OCI-LY7 (cell line): ENCODE measurements at regions not wholly inside any gene's neighbourhood (a gene's known extent, or its start where the extent isn't known, plus 50 kb on each side); places are given as distances from the start of the nearest gene placed in this dataset.
"Not testable (repeated sequence)": the region's sequence is repeated elsewhere in the genome, so short reads cannot be mapped to it uniquely, and the experiment has no call there.

ENCODE experiments used
- BruUV-seq: library from RNA; stranded (reverse); fragments of 400-500 nt; replicated peaks from 2 replicates; lab custom pipeline; 2021; lab: Mats Ljungman, UMichigan
- CTCF ChIA-PET: fragments of 300-600 bp; sonication (Branson Sonifier 250); formaldehyde crosslinking; loops from one replicate; lab custom pipeline; 2022; ENCODE audit warnings: antibody characterized with exemption; ENCODE audit not compliant: unreplicated experiment; lab: Charles Lee
- POLR2A ChIA-PET: fragments of 300-600 bp; sonication (Branson Sonifier 250); formaldehyde crosslinking; loops from one replicate; lab custom pipeline; 2022; ENCODE audit warnings: antibody characterized with exemption; lab: Charles Lee
- DNase-seq: peaks from one replicate; pipeline ENCODE4 v3.0.0-alpha.2; 2015; ENCODE audit warnings: low spot score
- H2AFZ ChIP-seq: fragments of 200-600 bp; sonication (generic), shearing (Covaris generic); 2 replicates; pipeline ENCODE4 v1.6.1; 2014; ENCODE audit warnings: mild to moderate bottlenecking, antibody characterized with exemption, low read length, moderate library complexity
- H3K27ac ChIP-seq: fragments of 200-600 bp; sonication (generic); 2 replicates; pipeline ENCODE4 v1.5.1; 2014; ENCODE audit warnings: mixed run types, low read depth, mild to moderate bottlenecking, moderate library complexity, low read length, inconsistent platforms; ENCODE audit not compliant: poor library complexity, severe bottlenecking
- H3K36me3 ChIP-seq: fragments of 200-600 bp; sonication (generic); 2 replicates; pipeline ENCODE4 v1.6.1; 2014; ENCODE audit warnings: mild to moderate bottlenecking, antibody characterized with exemption, low read length, moderate library complexity, mixed read lengths; ENCODE audit not compliant: insufficient read depth
- H3K4me1 ChIP-seq: fragments of 200-600 bp; sonication (generic); 2 replicates; pipeline ENCODE4 v1.5.1; 2014; ENCODE audit warnings: mild to moderate bottlenecking, low read length; ENCODE audit not compliant: insufficient read depth, poor library complexity, severe bottlenecking
- H3K4me2 ChIP-seq: fragments of 200-600 bp; sonication (generic); 2 replicates; pipeline ENCODE4 v1.6.1; 2014; ENCODE audit warnings: mild to moderate bottlenecking, low read length
- H3K4me3 ChIP-seq: fragments of 200-600 bp; sonication (generic); 2 replicates; pipeline ENCODE4 v1.5.1; 2014; ENCODE audit warnings: mild to moderate bottlenecking, low read depth, low read length; ENCODE audit not compliant: poor library complexity, severe bottlenecking
- H3K79me2 ChIP-seq: fragments of 200-600 bp; sonication (generic); 2 replicates; pipeline ENCODE4 v1.6.1; 2016; ENCODE audit warnings: low read depth, mild to moderate bottlenecking, low read length, moderate library complexity, mixed read lengths; ENCODE audit not compliant: insufficient read depth
- H3K9me2 ChIP-seq: fragments of 200-600 bp; sonication (generic); 2 replicates; pipeline ENCODE4 v1.6.1; 2016; ENCODE audit warnings: mild to moderate bottlenecking, low read length, mixed read lengths; ENCODE audit not compliant: insufficient read depth
- H3K9me3 ChIP-seq: fragments of 200-600 bp; sonication (generic); 2 replicates; pipeline ENCODE4 v1.6.1; 2014; ENCODE audit warnings: mild to moderate bottlenecking, mixed run types, low read length, mixed read lengths
- H4K20me1 ChIP-seq: fragments of 200-600 bp; sonication (generic); 2 replicates; pipeline ENCODE4 v1.6.1; 2014; ENCODE audit warnings: mild to moderate bottlenecking, antibody characterized with exemption, low read length, moderate library complexity, mixed read lengths; ENCODE audit not compliant: insufficient read depth
- CTCF ChIP-seq: fragments of 200-600 bp; sonication (generic); conservative IDR thresholded peaks from 2 replicates; pipeline ENCODE4 v1.5.1; 2014; ENCODE audit warnings: mild to moderate bottlenecking, antibody characterized with exemption, low read length, moderate library complexity, mixed read lengths
- EZH2phosphoT487 ChIP-seq: fragments of 200-600 bp; sonication (generic); IDR thresholded peaks from 2 replicates; pipeline ENCODE4 v1.6.1; 2018; ENCODE audit warnings: low read depth, borderline replicate concordance, mild to moderate bottlenecking, mixed run types, antibody characterized with exemption, low read length, moderate library complexity, mixed read lengths
- intact Hi-C: fragments of 100-400 bp; cut with micrococcal nuclease; formaldehyde crosslinking; loops from one replicate; pipeline ENCODE4 v1.10.0; 2022; ENCODE audit not compliant: unreplicated experiment

- TF ChIP-seq CTCF (no peak), EZH2phosphoT487 (no peak)
- no peaks in the 10 kb centered on the region for H3K79me2 ChIP-seq
- POLR2A ChIA-PET = no interaction called here
- H3K9me3 ChIP-seq = no peaks in the 10 kb centered on the region
- no peaks in the 10 kb centered on the region for H3K36me3 ChIP-seq
- H3K4me2 ChIP-seq = no peak overlapping the region
- intact Hi-C loops = no loop called here
- no peak overlapping the region for H3K27ac ChIP-seq
- no peaks in the 10 kb centered on the region for H4K20me1 ChIP-seq
- no peaks in the 10 kb centered on the region for H3K4me1 ChIP-seq
- H3K4me3 ChIP-seq = no peak overlapping the region
- no peaks in the 10 kb centered on the region for H3K9me2 ChIP-seq
- no peak for DNase-seq
- no TSS peak for BruUV-seq
- H2AFZ ChIP-seq = no peak overlapping the region
- CTCF ChIA-PET = no interaction called here
Measured at GRCh38 chr7:112958775-112959174, 127.9 kb downstream of the GPR85 start.

DNA sequence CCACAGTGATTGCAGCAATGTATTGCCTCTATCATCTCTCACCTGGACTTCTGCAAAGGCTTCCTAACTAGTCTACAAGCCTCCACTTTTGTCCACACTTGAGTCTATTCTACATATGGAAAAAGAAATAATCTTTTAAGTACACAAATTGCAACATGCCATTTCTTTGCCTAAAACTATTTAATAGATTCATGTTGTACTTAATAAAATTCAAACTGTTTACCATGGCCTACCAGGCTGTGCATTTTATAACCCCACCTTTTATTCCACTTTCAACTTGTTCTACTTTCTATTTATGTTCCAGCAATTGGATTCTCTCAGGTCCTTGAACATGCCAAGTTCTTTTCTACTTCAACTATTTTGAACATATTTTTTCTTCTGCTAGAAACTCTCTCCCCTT, 128.7 kb downstream of the GPR85 start:
- H3K4me1 ChIP-seq = no peaks in the 10 kb centered on the region
- no peak for TF ChIP-seq EZH2phosphoT487
- no peak for TF ChIP-seq CTCF
- ChIA-PET POLR2A (no interaction called here), CTCF (no interaction called here)
- H3K36me3 ChIP-seq = no peaks in the 10 kb centered on the region
- intact Hi-C loops = no loop called here
- H3K9me2 ChIP-seq = no peaks in the 10 kb centered on the region
- no TSS peak for BruUV-seq
- no peak for DNase-seq
- H3K79me2 ChIP-seq = no peaks in the 10 kb centered on the region
- H4K20me1 ChIP-seq = no peaks in the 10 kb centered on the region
- H3K9me3 ChIP-seq = no peaks in the 10 kb centered on the region
- H2AFZ ChIP-seq = no peak overlapping the region
- H3K4me3 ChIP-seq = no peak overlapping the region
- no peak overlapping the region for H3K4me2 ChIP-seq
- no peak overlapping the region for H3K27ac ChIP-seq

DNA sequence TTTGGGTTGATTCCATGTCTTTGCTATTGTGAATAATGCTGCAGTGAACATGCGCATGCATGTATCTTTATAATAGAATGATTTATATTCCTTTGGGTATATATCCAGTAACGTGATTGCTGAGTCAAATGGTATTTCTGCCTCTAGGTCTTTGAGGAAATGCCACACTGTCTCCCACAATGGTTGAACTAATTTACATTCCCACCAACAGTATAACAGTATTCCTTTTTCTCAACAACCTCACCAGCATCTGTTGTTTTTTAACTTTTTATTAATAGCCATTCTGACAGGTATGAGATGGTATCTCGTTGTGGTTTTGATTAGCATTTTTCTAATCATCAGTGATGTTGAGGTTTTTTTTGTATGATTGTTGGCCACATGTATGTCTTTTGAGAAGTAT, 133.6 kb downstream of the GPR85 start:
- H3K36me3 ChIP-seq, H3K27ac ChIP-seq, CTCF ChIA-PET, H2AFZ ChIP-seq, DNase-seq, H3K79me2 ChIP-seq, H3K4me1 ChIP-seq, intact Hi-C loops, H3K9me2 ChIP-seq, H3K9me3 ChIP-seq, BruUV-seq, H3K4me2 ChIP-seq, H4K20me1 ChIP-seq, H3K4me3 ChIP-seq: not testable (repeated sequence)
- POLR2A ChIA-PET = interaction anchor here (1.2 kb wide), 1 partner anchor 31 kb away, joined by 3 read pairs; no protein-coding TSS in a partner anchor
